ENCODE measurements at regions not wholly inside any gene's neighbourhood (a gene's known extent, or its start where the extent isn't known, plus 50 kb on each side); places are given as distances from the start of the nearest gene placed in this dataset.
"Not testable (repeated sequence)": the region's sequence is repeated elsewhere in the genome, so short reads cannot be mapped to it uniquely, and the experiment has no call there.

DNA sequence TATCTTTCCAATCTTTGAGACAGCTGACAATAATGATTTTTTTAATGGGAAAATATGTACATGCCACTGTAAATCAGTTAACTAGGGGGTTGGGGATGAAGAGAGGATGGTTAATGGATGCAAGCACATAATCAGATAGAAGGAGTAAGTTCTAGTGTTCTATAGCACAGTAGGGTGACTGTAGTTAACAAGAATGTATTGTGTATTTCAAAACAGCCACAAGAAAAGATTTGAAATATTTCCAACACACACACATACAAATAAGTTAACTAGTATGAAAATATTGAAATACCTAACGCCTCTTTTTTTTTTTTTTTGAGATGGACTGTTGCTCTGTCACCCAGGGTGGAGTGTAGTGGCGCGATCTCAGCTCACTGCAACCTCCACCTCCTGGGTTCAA lies 153.4 kb upstream of the SALL4 start:
- DNase-seq = no peak

- no peak for DNase-seq
These were observed 151.5 kb upstream of the SALL4 start for GRCh38 chr20:51953731-51954340.

GRCh38 chr20:51950926-51951325 lies 148.6 kb upstream of the SALL4 start:
- DNase-seq = no peak

GRCh38 chr20:51946586-51946985 lies 144.3 kb upstream of the SALL4 start:
- DNase-seq = no peak

GRCh38 chr20:51945881-51946280 lies 143.6 kb upstream of the SALL4 start:
- DNase-seq = no peak

DNA sequence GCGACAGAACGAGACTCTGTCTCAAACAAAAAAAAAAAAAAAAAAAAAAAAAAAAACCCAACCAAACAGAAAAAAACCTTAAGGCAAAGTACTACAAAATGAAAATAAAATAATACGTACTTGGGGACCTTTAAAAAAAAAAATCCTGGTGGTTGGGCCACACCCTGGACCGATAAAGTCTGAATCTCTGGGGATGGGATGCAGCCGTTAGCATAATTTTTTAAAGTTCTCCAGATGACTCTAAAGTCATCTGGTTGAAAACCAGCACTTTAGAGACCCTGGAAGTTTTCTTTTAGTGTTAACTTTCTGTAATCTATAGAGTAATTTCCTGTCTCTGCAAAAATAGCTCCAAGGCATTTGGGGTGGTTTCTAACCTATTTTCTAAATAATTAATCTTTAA lies 142.9 kb upstream of the SALL4 start:
- no peak for DNase-seq

- DNase-seq = no peak
These were observed 141.4 kb upstream of the SALL4 start for GRCh38 chr20:51943761-51944160.

DNA sequence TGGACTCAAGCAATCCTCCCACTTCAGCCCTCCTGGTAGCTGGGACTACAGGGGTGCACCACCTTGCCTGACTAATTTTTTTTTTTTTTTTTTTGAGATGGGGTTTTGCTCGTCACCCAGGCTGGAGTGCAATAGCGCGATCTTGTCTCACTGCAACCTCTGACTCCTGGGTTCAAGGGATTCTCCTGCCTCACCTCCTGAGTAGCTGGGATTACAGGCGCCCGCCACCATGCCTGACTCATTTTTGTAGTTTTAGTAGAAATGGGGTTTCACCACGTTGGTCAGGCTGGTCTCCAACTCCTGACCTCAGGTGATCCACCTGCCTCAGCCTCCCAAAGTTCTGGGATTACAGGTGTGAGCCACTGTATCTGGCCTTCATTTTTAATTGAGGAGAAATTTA lies 141.0 kb upstream of the SALL4 start:
- not testable (repeated sequence) for DNase-seq

DNA sequence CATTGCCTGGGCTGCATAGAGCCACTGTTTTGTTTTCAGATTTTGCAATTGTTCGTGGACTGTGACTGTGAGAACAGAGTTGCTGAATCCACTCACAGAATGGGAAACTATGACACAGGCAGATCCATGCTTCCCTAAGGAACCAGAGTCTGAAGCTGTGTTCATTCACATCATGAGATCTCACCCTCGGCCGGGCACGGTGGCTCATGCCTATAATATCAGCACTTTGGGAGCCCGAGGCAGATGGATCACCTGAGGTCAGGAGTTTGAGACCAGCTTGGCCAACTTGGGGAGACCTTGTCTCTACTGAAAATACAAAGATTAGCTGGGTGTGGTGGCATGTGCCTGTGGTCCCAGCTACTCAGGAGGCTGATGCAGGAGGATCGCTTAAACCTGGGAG lies 139.2 kb upstream of the SALL4 start:
- no peak for DNase-seq

GRCh38 chr20:51939259-51939585 lies 136.9 kb upstream of the SALL4 start:
- DNase-seq = no peak

DNA sequence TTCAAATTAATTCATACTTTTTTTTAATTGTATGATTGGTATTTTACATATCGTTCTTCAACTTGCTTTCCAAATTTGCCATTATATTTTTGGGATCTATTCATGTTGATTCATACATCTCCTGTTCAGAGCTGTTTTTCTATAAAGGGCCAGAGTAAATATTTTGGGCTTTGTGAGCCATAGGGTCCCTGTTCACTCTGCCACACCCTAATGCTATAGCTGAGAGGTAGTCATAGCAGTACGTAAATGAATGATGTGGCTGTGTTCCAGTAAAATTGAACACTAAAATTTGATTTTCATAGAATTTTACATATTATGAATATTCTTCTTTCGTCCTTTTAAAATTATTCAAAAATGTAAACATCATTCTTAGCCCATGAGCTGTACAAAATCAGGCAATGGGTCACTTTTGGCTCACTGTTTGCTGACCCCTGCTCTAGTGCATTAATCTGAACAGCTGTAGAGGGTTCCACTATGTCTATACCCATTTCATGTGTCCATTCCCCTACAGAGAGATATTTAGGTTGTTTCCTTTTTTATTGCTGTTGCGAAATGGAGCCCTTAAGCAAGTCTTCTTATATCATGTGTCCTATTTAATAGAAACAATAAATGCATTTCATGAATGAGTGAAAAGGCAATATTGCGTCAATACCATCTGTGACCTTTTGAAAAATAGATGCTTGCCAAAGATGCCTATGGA lies 136.4 kb upstream of the SALL4 start:
- no peak for DNase-seq

DNA sequence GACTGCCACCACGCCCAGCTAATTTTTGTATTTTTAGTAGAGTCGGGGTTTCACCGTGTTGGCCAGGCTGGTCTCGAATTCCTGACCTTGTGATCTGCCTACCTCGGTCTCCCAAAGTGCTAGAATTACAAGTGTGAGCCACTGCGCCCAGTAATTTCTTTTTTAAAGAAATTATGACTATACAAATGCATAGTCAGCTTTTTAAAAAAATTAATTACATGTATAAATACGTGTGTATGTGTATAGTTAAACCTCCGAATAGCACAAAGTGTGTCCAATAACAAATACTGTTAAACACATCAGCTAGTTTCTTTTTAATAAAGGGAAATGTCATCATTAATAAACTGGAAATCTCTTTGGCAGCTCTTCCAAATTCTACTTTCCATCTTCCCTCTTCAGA lies 135.5 kb upstream of the SALL4 start:
- no peak for DNase-seq

DNA sequence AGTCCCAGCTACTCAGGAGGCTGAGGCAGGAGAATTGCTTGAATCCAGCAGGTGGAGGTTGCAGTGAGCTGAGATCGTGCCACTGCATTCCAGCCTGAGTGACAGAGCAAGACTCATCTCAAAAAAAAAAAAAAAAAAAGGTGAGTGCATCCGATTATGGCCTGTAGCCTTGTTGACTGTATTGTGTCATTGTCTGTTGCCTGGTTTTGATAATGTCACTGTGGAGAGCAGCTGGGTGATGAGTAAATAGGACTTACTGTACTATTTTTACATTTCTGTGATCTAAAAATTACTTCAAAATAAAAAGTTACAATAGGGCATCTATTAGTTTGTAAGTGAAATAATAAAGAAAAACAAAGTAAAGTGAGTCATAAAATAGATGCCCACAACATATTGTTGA lies 134.1 kb upstream of the SALL4 start:
- no peak for DNase-seq

DNA sequence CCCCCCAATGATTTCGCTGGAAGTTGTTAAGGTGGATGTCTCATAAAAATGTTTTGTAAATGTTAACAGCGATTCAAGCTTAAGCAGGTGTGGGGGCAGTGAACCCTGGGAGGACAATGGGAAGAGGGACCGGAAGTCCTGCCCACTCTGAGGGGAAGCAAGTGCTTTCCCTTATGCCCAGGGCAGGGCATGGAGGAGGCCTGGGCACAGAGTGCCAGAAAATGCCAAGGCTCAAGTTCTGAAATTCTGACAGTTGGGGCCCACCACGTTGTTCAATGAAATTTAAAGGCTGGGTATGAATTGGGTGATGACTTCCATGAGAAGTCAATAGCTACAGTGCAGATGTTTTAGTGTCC lies 132.7 kb upstream of the SALL4 start:
- DNase-seq = no peak

- DNase-seq = no peak
These were observed 132.1 kb upstream of the SALL4 start for GRCh38 chr20:51934301-51935002.

- no peak for DNase-seq
These were observed 129.1 kb upstream of the SALL4 start for GRCh38 chr20:51931371-51931781.

DNA sequence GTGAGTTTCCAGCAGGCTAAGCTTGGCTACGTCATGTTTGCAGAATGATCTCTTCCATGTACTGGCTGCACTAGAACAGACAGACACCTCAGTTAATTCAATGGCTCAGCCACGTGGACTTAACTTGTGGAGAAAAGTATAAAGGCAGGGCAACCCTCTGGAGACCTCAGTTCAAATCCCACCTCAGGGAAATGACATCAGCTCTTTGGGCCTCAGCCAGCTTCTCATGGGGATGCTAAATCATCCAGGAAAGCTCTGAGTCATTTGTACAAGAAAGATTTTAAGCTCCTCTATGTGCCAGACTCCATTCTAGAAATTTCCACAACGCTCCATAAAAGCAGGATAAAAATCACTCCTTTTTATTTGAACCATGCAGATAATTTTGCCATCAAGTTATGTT lies 128.5 kb upstream of the SALL4 start:
- DNase-seq = no peak

- DNase-seq = no peak
These were observed 126.6 kb upstream of the SALL4 start for GRCh38 chr20:51928931-51929330.

GRCh38 chr20:51927970-51928369 lies 125.6 kb upstream of the SALL4 start:
- DNase-seq = not testable (repeated sequence)

DNA sequence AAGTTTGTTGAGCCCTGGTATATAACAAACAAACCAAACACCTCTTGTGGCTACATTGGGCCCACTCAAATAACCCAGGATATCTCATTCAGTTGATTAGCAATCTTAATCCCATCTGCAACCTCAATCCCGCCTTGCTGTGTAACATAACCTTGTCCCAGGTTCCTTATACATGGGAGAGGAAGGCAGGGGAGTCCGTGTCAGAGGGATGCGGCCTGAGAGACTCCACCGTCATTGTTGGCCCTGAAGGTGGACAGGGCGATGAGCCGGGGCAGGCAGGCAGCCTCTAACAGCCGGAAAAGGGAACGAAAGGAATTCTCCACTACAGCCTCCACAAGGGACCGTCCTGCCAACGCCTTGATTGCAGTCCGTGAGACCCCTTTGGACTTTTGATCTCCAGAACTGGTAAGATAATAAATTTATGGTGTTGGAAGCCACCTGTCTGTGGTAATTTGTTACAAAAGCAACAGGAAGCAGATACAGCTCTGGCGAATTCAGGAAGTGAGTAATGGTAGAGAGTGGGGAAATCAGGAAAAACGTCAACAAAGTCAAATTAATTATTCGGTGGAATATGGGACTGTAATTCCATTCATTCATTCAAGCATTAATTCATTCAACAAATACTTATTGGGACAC lies 124.5 kb upstream of the SALL4 start:
- DNase-seq = no peak

- DNase-seq = no peak
These were observed 122.2 kb upstream of the SALL4 start for GRCh38 chr20:51924509-51924908.

DNA sequence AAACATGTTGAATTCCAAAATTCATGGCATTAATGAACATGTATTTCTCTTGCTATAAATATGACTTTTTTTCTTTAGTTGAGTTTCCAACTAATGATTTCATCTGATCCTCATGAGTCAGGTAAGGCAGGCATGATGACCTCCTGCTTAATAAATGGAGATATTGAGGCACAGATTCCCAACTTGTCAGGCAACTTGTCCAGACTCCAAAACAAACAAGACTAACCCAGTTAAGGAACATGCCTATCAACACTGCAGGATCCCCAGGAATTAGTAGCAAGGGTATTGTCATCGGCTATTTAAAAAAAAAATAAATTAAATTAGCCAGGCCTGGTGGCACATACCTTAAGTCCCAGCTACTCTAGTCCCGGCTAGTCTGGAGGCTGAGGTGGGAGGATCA lies 121.3 kb upstream of the SALL4 start:
- DNase-seq = no peak

DNA sequence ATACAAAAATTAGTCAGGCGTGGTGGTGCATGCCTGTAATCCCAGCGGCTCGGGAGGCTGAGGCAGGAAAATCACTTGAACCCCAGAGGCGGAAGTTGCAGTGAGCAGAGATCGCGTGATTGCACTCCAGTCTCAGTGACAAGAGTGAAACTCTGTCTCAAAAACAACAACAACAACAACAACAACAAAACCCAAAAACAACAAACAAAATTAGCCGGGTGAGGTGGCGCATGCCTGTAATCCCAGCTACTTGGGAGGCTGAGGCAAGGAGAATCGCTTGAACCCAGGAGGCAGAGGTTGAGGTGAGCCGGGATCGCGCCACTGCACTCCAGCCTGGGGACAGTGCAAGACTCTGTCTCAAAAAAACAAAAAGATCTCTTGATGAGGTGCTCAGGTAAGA lies 120.5 kb upstream of the SALL4 start:
- DNase-seq = not testable (repeated sequence)

DNA sequence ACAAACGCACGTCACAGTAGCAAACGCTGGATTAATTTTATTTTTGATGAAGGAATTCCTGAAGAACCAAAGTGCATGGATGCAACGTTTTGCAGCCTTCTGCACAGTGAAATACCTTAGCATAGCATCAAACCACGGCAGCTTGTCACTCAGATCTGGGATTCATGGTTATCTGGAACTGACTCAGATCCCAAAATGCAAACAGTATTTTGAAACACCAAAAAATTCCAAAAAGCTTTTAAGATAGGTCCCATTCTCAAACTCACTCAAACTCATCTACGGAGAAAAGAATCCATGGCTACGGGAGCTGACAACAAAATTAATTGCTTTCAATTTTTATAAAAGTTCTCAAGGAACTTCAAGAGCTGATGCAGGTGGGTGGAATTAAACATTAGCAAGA lies 116.2 kb upstream of the SALL4 start:
- no peak for DNase-seq

All from CD4-positive, alpha-beta T cell treated with Interleukin-1 beta for 1 hour (primary cell).